PC-3 (cell line): ENCODE measurements at regions not wholly inside any gene's neighbourhood (a gene's known extent, or its start where the extent isn't known, plus 50 kb on each side); places are given as distances from the start of the nearest gene placed in this dataset.

Experiments
- ATAC-seq: fragments of 200-7000 bp; cut with Tn5 transposase; 2 replicates; pipeline ENCODE4 v1.9.1; 2020; ENCODE audit warnings: mild to moderate bottlenecking, moderate library complexity
- BruUV-seq: library from RNA; stranded (reverse); fragments of 400-500 nt; replicated peaks from 2 replicates; lab custom pipeline; 2021; lab: Mats Ljungman, UMichigan
- CTCF ChIA-PET: fragments of 300-600 bp; sonication (Branson Sonifier 250); formaldehyde crosslinking; loops from one replicate; lab custom pipeline; 2022; ENCODE audit warnings: antibody characterized with exemption; lab: Charles Lee
- POLR2A ChIA-PET: fragments of 300-600 bp; sonication (Branson Sonifier 250); formaldehyde crosslinking; loops from one replicate; lab custom pipeline; 2022; ENCODE audit warnings: antibody characterized with exemption; ENCODE audit not compliant: unreplicated experiment; lab: Charles Lee
- DNase-seq: peaks from one replicate; pipeline ENCODE4 v3.0.0-alpha.2; 2015
- H2AFZ ChIP-seq: fragments of 300-600 bp; sonication (generic); 2 replicates; pipeline ENCODE4 v1.6.0; 2016; ENCODE audit warnings: antibody characterized with exemption, low read length
- H3F3A ChIP-seq: fragments of 300-600 bp; sonication (generic); one replicate; pipeline ENCODE4 v1.6.0; 2017; ENCODE audit warnings: antibody characterized with exemption, low read length, control low read depth, mild to moderate bottlenecking; ENCODE audit not compliant: unreplicated experiment
- H3K27ac ChIP-seq: fragments of 300-600 bp; sonication (generic); 2 replicates; pipeline ENCODE4 v1.5.1; 2016; ENCODE audit warnings: mild to moderate bottlenecking, low read length
- H3K27me3 ChIP-seq: fragments of 300-600 bp; sonication (generic); 2 replicates; pipeline ENCODE4 v1.6.1; 2016; ENCODE audit warnings: low read length, mixed read lengths
- H3K36me3 ChIP-seq: fragments of 300-600 bp; sonication (generic); 2 replicates; pipeline ENCODE4 v1.6.1; 2016; ENCODE audit warnings: low read depth, mixed run types, low read length, mixed read lengths
- H3K4me1 ChIP-seq: fragments of 300-600 bp; sonication (generic); 2 replicates; pipeline ENCODE4 v1.5.1; 2016; ENCODE audit warnings: low read length; ENCODE audit not compliant: insufficient read depth
- H3K4me2 ChIP-seq: fragments of 300-600 bp; sonication (generic); 2 replicates; pipeline ENCODE4 v1.6.0; 2016; ENCODE audit warnings: low read length
- H3K4me3 ChIP-seq: fragments of 300-600 bp; sonication (generic); 2 replicates; pipeline ENCODE4 v1.5.1; 2016; ENCODE audit warnings: mild to moderate bottlenecking, low read length, mixed read lengths
- H3K79me2 ChIP-seq: fragments of 300-600 bp; sonication (generic); 2 replicates; pipeline ENCODE4 v1.6.1; 2017; ENCODE audit warnings: low read length, mixed read lengths
- H3K9ac ChIP-seq: fragments of 300-600 bp; sonication (generic); 2 replicates; pipeline ENCODE4 v1.6.0; 2016; ENCODE audit warnings: mild to moderate bottlenecking, low read length
- H3K9me2 ChIP-seq: fragments of 300-600 bp; sonication (generic); replicated peaks from 2 replicates; pipeline ENCODE4 v1.6.1; 2016; ENCODE audit warnings: mixed run types, low read length, mixed read lengths
- H3K9me3 ChIP-seq: fragments of 300-600 bp; sonication (generic); 2 replicates; pipeline ENCODE4 v1.6.1; 2016; ENCODE audit warnings: low read length, mixed read lengths
- H4K20me1 ChIP-seq: fragments of 300-600 bp; sonication (generic); 2 replicates; pipeline ENCODE4 v1.6.1; 2016; ENCODE audit warnings: low read length, mixed read lengths
- EZH2 ChIP-seq: fragments of 300-600 bp; sonication (generic); IDR thresholded peaks from one replicate; pipeline ENCODE4 v1.6.1; 2017; ENCODE audit warnings: antibody characterized with exemption, mild to moderate bottlenecking, low read length; ENCODE audit not compliant: unreplicated experiment
- EZH2phosphoT487 ChIP-seq: fragments of 300-600 bp; sonication (generic); IDR thresholded peaks from 2 replicates; pipeline ENCODE4 v1.6.1; 2018; ENCODE audit warnings: mild to moderate bottlenecking, antibody characterized with exemption, low read length, borderline replicate concordance
- intact Hi-C: fragments of 100-400 bp; cut with micrococcal nuclease; formaldehyde crosslinking; loops from 2 replicates; pipeline ENCODE4 v1.9.0; 2023
- TF ChIP-seq, protein P1 (sequence below): fragments of 300-600 bp; sonication (generic); conservative IDR thresholded peaks from 2 replicates; pipeline ENCODE4 v1.5.1; 2017; ENCODE audit warnings: antibody characterized with exemption, low read depth, mild to moderate bottlenecking, low read length

DNA sequence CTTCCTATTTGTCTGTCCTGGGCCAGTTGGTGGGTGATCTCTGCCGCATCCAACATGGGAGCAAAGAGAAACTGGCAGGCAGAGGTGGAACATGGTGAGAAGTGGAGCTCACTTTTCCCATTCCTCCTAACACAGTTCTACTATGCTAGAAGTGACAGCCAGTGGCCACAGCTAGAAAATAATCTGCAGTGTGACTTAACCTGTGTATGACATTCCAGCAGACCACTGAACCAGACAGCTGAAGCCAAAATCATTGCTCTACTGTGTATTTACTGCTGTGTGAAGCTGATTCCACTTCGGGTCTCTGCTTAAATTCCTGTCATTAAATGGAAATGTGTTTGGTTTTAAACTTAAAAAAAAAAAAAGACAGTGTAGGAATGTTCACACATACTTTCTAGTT lies 523.0 kb downstream of the MTRR start:
- no peak for TF ChIP-seq EZH2phosphoT487
- TF ChIP-seq, protein P1, sequence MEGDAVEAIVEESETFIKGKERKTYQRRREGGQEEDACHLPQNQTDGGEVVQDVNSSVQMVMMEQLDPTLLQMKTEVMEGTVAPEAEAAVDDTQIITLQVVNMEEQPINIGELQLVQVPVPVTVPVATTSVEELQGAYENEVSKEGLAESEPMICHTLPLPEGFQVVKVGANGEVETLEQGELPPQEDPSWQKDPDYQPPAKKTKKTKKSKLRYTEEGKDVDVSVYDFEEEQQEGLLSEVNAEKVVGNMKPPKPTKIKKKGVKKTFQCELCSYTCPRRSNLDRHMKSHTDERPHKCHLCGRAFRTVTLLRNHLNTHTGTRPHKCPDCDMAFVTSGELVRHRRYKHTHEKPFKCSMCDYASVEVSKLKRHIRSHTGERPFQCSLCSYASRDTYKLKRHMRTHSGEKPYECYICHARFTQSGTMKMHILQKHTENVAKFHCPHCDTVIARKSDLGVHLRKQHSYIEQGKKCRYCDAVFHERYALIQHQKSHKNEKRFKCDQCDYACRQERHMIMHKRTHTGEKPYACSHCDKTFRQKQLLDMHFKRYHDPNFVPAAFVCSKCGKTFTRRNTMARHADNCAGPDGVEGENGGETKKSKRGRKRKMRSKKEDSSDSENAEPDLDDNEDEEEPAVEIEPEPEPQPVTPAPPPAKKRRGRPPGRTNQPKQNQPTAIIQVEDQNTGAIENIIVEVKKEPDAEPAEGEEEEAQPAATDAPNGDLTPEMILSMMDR: no peak
- Histone ChIP-seq H2AFZ (no peak overlapping the region), H3K27me3 (no peaks in the 10 kb centered on the region), H3K9ac (no peak overlapping the region), H3K79me2 (no peaks in the 10 kb centered on the region), H3K36me3 (no peaks in the 10 kb centered on the region), H3K9me3 (no peaks in the 10 kb centered on the region), H3K4me3 (no peak overlapping the region), H3K9me2 (no peaks in the 10 kb centered on the region), H3K27ac (no peak overlapping the region), H3K4me2 (no peak overlapping the region), H4K20me1 (no peaks in the 10 kb centered on the region), H3K4me1 (peaks cover 22% of the 10 kb centered on the region), H3F3A (no peaks in the 10 kb centered on the region)
- no TSS peak for BruUV-seq
- POLR2A ChIA-PET: no interaction called here
- CTCF ChIA-PET: no interaction called here
- no peak for DNase-seq
- intact Hi-C loops: no loop called here
- ATAC-seq: no peak

GRCh38 chr5:8393240-8393639 lies 524.3 kb downstream of the MTRR start:
- no peak overlapping the region for H3K9ac ChIP-seq
- BruUV-seq: no TSS peak
- no peak overlapping the region for H3K27ac ChIP-seq
- no peaks in the 10 kb centered on the region for H3K36me3 ChIP-seq
- POLR2A ChIA-PET: no interaction called here
- no peaks in the 10 kb centered on the region for H4K20me1 ChIP-seq
- TF ChIP-seq EZH2phosphoT487 (no peak), EZH2 (no peak)
- TF ChIP-seq, protein P1: no peak
- H2AFZ ChIP-seq: no peak overlapping the region
- ATAC-seq (no peak), DNase-seq (no peak)
- CTCF ChIA-PET: no interaction called here
- H3K4me1 ChIP-seq: peaks cover 15% of the 10 kb centered on the region
- H3K9me2 ChIP-seq: no peaks in the 10 kb centered on the region
- no peaks in the 10 kb centered on the region for H3K27me3 ChIP-seq
- H3K4me2 ChIP-seq: no peak overlapping the region
- H3F3A ChIP-seq: no peaks in the 10 kb centered on the region
- no peaks in the 10 kb centered on the region for H3K9me3 ChIP-seq
- intact Hi-C loops: no loop called here
- H3K79me2 ChIP-seq: no peaks in the 10 kb centered on the region
- no peak overlapping the region for H3K4me3 ChIP-seq

GRCh38 chr5:8394965-8395364 lies 526.0 kb downstream of the MTRR start:
- TF ChIP-seq EZH2phosphoT487: no peak
- TF ChIP-seq, protein P1: peak; percentile 78
- TF ChIP-seq EZH2: no peak
- BruUV-seq: no TSS peak
- ATAC-seq: peak; percentile 56; the same call in 1 of the 2 replicates
- Histone ChIP-seq H3K79me2 (no peaks in the 10 kb centered on the region), H3K36me3 (no peaks in the 10 kb centered on the region), H3K9ac (no peak overlapping the region), H3K9me2 (no peaks in the 10 kb centered on the region), H3K4me1 (peaks cover 15% of the 10 kb centered on the region), H2AFZ (no peak overlapping the region), H3K4me2 (no peak overlapping the region), H3F3A (no peaks in the 10 kb centered on the region), H3K27ac (no peak overlapping the region), H4K20me1 (no peaks in the 10 kb centered on the region), H3K9me3 (no peaks in the 10 kb centered on the region), H3K4me3 (no peak overlapping the region), H3K27me3 (no peaks in the 10 kb centered on the region)
- ChIA-PET CTCF (no interaction called here), POLR2A (no interaction called here)
- intact Hi-C loops: loop anchor here (1.0 to 2.0 kb wide), 2 partner anchors 54 to 148 kb away; no protein-coding TSS in a partner anchor
- DNase-seq: peak; percentile 71
